ENCODE measurements at regions not wholly inside any gene's neighbourhood (a gene's known extent, or its start where the extent isn't known, plus 50 kb on each side); places are given as distances from the start of the nearest gene placed in this dataset.

DNA sequence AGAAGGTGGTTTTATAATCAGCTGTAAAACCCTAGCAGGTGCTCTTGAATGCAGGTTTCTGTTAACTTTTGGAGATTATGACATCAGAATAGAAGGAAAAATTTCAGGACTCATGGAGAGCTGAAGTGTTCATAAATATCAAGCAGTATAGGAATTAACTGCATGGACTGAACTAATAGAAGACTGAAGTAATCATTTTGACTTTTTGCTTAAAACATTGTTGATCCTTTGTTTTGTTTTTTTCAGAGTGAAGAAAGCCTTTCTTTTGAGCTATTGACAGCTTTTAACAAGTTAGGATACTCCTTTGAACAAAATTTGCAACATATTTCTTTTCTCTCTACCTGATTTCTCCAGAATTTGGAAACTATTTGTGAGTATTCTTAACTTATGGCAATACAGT, 70.6 kb upstream of the DAZL start:
- Histone ChIP-seq H3K9me1 (replicated peaks; ENCODE audit: control insufficient read depth, extremely low read depth, insufficient read depth, low read length) (no peaks in the 10 kb centered on the region), H4K20me1 (replicated peaks; ENCODE audit: control insufficient read depth, extremely low read depth, insufficient read depth, low read length) (no peaks in the 10 kb centered on the region), H3K36me3 (ENCODE audit: control insufficient read depth in 2 of 2, extremely low read depth in 1 of 2, insufficient read depth in 2 of 2, low read length in 2 of 2) (no peaks in the 10 kb centered on the region), H3K4me2 (ENCODE audit: insufficient read depth, low read length) (no peak overlapping the region), H3K27ac (ENCODE audit: insufficient read depth, low read depth, low read length) (no peak overlapping the region), H3K27me3 (ENCODE audit: control insufficient read depth in 2 of 2, insufficient read depth in 2 of 2, low read length in 2 of 2) (no peaks in the 10 kb centered on the region), H3K79me2 (ENCODE audit: control insufficient read depth, insufficient read depth, low read length) (no peaks in the 10 kb centered on the region), H2AFZ (ENCODE audit: low read depth, low read length) (no peak overlapping the region), H3K9me3 (replicated peaks; ENCODE audit: control insufficient read depth, insufficient read depth, low read length) (no peaks in the 10 kb centered on the region), H3K4me3 (replicated peaks in 1 of 3; ENCODE audit: insufficient read depth in 1 of 3, low read depth in 1 of 3, low read length in 3 of 3) (no peak overlapping the region), H3K4me1 (ENCODE audit: control insufficient read depth, extremely low read depth, insufficient read depth, low read length) (no peaks in the 10 kb centered on the region), H3K9ac (replicated peaks; ENCODE audit: extremely low read depth, insufficient read depth, low read length) (no peak overlapping the region)
- ChIA-PET POLR2A (no interaction called here), CTCF (no interaction called here)
- FAIRE-seq, result no peak
- intact Hi-C loops (cut with micrococcal nuclease) (no loop called here), dilution Hi-C loops (cut with MboI; ENCODE audit: extremely low pct_ligation_motif_present, low sequenced_read_pairs) (no loop called here)
- TF ChIP-seq GATA2 (IDR thresholded peaks at IDR 0.05; ENCODE audit: insufficient read depth, insufficient read length, low read depth, low read length), result no peak
- TF ChIP-seq, protein P1, sequence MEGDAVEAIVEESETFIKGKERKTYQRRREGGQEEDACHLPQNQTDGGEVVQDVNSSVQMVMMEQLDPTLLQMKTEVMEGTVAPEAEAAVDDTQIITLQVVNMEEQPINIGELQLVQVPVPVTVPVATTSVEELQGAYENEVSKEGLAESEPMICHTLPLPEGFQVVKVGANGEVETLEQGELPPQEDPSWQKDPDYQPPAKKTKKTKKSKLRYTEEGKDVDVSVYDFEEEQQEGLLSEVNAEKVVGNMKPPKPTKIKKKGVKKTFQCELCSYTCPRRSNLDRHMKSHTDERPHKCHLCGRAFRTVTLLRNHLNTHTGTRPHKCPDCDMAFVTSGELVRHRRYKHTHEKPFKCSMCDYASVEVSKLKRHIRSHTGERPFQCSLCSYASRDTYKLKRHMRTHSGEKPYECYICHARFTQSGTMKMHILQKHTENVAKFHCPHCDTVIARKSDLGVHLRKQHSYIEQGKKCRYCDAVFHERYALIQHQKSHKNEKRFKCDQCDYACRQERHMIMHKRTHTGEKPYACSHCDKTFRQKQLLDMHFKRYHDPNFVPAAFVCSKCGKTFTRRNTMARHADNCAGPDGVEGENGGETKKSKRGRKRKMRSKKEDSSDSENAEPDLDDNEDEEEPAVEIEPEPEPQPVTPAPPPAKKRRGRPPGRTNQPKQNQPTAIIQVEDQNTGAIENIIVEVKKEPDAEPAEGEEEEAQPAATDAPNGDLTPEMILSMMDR (IDR thresholded peaks at IDR 0.05; ENCODE audit: extremely low read depth in 1 of 2, insufficient read depth in 1 of 2, low read depth in 1 of 2, low read length in 2 of 2), result no peak
- TF ChIP-seq MYC (IDR thresholded peaks at IDR 0.05; ENCODE audit: low read depth, low read length), result no peak
- BruUV-seq (replicated peaks), result no TSS peak
- no peak for DNase-seq (ENCODE audit: low read depth, low spot score)

DNA sequence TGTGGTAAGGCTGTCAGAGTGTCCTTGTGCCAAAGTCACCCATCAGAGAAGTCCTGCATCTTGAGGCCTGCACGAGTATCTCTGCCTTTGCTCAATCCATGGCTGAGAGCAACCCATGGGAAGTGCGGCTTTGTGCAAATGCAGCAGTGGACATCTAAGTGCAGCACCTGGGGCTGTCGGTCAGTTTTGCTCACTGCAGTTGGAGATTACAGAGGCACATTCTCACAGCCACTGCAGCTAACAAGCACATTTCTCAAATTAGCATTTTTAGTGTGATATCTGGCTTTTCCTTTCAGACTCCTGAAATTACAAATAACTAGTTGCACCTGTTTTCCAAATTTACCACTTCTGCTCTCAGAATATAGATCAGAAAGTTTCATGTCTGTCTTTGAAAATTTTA, 81.5 kb upstream of the DAZL start:
- CTCF ChIA-PET, result no interaction called here
- intact Hi-C loops (cut with micrococcal nuclease), result no loop called here

More for the DNA sequence above, 81.5 kb upstream of the DAZL start:
- no peaks in the 10 kb centered on the region for H3K4me1 ChIP-seq (ENCODE audit: control insufficient read depth, extremely low read depth, insufficient read depth, low read length)
- FAIRE-seq, result no peak
- H3K79me2 ChIP-seq (ENCODE audit: control insufficient read depth, insufficient read depth, low read length), result no peaks in the 10 kb centered on the region
- TF ChIP-seq GATA2 (IDR thresholded peaks at IDR 0.05; ENCODE audit: insufficient read depth, insufficient read length, low read depth, low read length), result no peak
- TF ChIP-seq, protein P1 (IDR thresholded peaks at IDR 0.05; ENCODE audit: extremely low read depth in 1 of 2, insufficient read depth in 1 of 2, low read depth in 1 of 2, low read length in 2 of 2), result no peak
- TF ChIP-seq POLR2AphosphoS5 (IDR thresholded peaks at IDR 0.05; ENCODE audit: insufficient read depth, low read depth, low read length), result no peak
- no peak for TF ChIP-seq FOS (IDR thresholded peaks at IDR 0.05; ENCODE audit: borderline replicate concordance, insufficient read depth, low read length)
- no peak for TF ChIP-seq POLR2A (IDR thresholded peaks at IDR 0.05; ENCODE audit: low read depth, low read length)
- TF ChIP-seq EZH2 (IDR thresholded peaks at IDR 0.05; ENCODE audit: borderline replicate concordance, low read depth, low read length, severe bottlenecking), result no peak
- no peak for TF ChIP-seq MYC (IDR thresholded peaks at IDR 0.05; ENCODE audit: low read depth, low read length)
- TF ChIP-seq, protein P2, sequence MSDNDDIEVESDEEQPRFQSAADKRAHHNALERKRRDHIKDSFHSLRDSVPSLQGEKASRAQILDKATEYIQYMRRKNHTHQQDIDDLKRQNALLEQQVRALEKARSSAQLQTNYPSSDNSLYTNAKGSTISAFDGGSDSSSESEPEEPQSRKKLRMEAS (IDR thresholded peaks at IDR 0.05; ENCODE audit: insufficient read depth, insufficient read length), result no peak
- TF ChIP-seq JUN (IDR thresholded peaks at IDR 0.05; ENCODE audit: borderline replicate concordance, insufficient read depth, insufficient read length, low read depth), result no peak
- dilution Hi-C loops (cut with MboI; ENCODE audit: extremely low pct_ligation_motif_present, low sequenced_read_pairs), result no loop called here
- H3K27me3 ChIP-seq (ENCODE audit: control insufficient read depth in 2 of 2, insufficient read depth in 2 of 2, low read length in 2 of 2), result peaks cover 0 to 4% of the 10 kb centered on the region in 2 experiments
- no peak for DNase-seq (ENCODE audit: low read depth, low spot score)
- H4K20me1 ChIP-seq (replicated peaks; ENCODE audit: control insufficient read depth, extremely low read depth, insufficient read depth, low read length), result no peaks in the 10 kb centered on the region
- no peaks in the 10 kb centered on the region for H3K9me3 ChIP-seq (replicated peaks; ENCODE audit: control insufficient read depth, insufficient read depth, low read length)
- no TSS peak for BruUV-seq (replicated peaks)
- H3K36me3 ChIP-seq (ENCODE audit: control insufficient read depth in 2 of 2, extremely low read depth in 1 of 2, insufficient read depth in 2 of 2, low read length in 2 of 2), result no peaks in the 10 kb centered on the region
- H3K4me3 ChIP-seq (replicated peaks in 1 of 3; ENCODE audit: insufficient read depth in 1 of 3, low read depth in 1 of 3, low read length in 3 of 3), result no peak overlapping the region
- no peaks in the 10 kb centered on the region for H3K9me1 ChIP-seq (replicated peaks; ENCODE audit: control insufficient read depth, extremely low read depth, insufficient read depth, low read length)
- no peak overlapping the region for H3K9ac ChIP-seq (replicated peaks; ENCODE audit: extremely low read depth, insufficient read depth, low read length)
- H2AFZ ChIP-seq (ENCODE audit: low read depth, low read length), result no peak overlapping the region
- H3K27ac ChIP-seq (ENCODE audit: insufficient read depth, low read depth, low read length), result no peak overlapping the region
- no peak overlapping the region for H3K4me2 ChIP-seq (ENCODE audit: insufficient read depth, low read length)
- POLR2A ChIA-PET, result no interaction called here

All from endothelial cell of umbilical vein (primary cell).